Raji (cell line): ENCODE measurements at regions not wholly inside any gene's neighbourhood (a gene's known extent, or its start where the extent isn't known, plus 50 kb on each side); places are given as distances from the start of the nearest gene placed in this dataset.

Source experiments
- POLR2A ChIP-seq: IDR thresholded peaks from 2 replicates; pipeline ENCODE4 v1.6.1; 2011; ENCODE audit warnings: low read depth, low read length, control low read depth; ENCODE audit not compliant: insufficient read depth

DNA sequence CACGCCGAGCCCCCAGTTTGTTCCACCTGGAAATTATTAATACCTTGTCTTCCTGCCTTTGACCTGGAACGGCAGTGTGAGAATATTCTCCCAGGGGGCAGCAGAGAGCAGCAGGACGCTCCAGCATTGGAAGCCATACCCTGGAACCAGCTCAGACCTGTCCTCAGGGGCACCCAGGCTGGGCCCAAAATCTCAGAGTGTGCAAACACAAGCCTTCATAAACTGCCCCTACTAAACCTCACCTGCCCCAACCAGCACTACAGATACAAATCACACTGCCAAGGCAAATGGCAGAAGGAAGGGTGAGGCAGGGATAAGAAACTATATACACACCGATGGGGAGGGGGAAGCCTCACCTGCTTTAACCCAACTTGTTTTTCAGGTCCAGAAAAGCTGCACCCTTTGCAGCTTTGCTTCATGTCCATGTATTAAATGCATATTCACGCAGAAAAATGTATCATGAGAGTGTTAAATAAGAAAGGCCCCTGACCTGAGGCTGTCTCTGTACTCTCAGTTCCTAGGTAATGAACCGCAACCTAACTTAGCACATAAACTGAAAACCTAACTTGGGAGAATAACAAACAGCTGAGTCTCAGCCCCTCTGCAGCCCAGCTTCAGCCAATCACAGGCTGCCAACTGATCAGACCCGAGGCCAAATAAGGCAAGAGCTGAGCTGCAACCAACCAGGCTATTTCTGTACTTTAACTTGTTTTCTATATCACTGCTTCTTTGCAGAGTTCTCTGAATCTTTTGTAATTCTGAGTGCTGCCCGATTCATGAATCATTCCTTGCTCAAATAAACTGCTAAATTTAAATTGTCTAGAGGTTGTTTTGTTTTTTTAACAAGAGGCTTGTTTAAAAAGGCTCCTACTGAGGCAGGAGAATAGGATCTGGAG, 130.1 kb downstream of the SPTSSA start:
- 0 out of 2 replicates have a peak, but pooled peaks have one; percentile 28 for TF ChIP-seq POLR2A

DNA sequence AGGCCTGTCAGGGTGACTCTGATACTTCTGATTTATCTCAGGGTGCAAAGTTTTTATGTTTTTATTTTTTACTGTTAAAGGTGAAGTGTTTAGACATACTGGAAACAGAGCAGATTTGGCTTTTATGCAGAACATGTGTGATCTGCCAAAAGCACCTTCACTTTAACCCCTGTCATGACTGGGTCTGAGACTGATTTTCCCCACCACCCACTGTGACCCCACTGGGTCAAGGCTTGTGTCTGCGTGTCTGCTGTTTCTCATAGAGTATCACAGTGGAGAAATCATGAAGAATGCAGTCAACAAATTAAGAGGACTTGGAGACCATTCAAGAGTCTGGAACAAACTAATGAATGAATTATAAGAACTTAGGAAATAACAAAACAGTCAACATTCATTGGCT, 131.2 kb downstream of the SPTSSA start:
- no peak for TF ChIP-seq POLR2A

DNA sequence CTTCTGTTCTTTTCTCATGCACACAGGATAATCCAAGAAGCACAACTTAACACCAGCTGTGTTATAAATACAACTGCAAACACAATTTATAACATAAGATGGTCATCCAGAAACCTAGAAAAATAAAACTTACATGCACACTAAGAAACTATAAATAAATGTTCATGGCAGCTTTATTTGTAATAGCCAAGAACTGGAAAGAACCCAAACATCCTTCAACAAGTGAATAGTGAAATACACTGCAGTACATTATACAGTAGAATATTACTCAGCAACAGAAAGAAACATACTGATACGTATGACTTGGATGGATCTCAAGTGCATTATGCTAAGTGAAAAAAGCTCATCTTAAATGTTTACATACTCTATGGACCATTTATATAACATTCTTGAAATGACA, 132.7 kb downstream of the SPTSSA start:
- TF ChIP-seq POLR2A = no peak

DNA sequence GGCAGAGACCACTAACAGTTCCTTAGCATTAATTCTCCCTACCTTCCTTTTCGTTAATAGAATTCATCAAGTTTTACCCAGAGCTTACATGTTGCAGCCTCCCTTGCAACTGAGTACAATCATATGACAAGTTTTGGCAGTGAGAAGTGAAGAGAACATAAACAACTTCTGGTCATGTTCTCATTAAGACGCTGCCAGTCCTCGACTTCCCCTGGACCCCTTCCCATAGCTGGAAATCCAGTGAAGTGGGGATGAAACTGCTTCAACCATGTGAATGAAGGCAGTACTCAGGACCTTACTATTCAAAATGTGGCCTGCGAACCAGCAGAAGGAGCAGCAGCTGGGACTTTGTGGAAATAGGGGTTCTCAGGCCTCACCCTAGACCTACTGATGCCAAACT, 133.9 kb downstream of the SPTSSA start:
- TF ChIP-seq POLR2A = no peak

- TF ChIP-seq POLR2A = no peak
Observed at GRCh38 chr14:34325493-34325892, 136.5 kb downstream of the SPTSSA start.

DNA sequence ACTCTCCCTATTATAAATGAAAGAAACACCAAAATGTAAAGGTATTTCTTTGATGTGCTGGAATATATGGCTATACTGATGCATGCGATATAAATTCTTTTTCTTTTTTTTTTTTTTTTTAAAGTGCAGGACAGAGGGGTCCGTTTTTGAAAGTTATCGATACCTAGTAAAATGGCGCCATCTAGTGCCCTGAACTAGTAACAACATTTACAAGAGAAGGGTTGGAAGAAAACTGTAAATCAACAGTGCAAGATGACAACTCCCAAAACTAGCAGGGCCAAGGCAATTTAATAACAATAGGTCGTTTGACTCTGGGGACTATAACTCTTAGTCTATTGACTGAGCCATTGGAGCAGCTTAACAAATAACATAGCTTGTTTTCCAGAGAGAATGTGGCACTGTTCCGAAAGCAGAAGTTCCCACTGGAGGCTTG, 137.7 kb downstream of the SPTSSA start:
- no peak for TF ChIP-seq POLR2A

- TF ChIP-seq POLR2A = no peak
Observed at GRCh38 chr14:34322940-34323418, 139.1 kb downstream of the SPTSSA start.

DNA sequence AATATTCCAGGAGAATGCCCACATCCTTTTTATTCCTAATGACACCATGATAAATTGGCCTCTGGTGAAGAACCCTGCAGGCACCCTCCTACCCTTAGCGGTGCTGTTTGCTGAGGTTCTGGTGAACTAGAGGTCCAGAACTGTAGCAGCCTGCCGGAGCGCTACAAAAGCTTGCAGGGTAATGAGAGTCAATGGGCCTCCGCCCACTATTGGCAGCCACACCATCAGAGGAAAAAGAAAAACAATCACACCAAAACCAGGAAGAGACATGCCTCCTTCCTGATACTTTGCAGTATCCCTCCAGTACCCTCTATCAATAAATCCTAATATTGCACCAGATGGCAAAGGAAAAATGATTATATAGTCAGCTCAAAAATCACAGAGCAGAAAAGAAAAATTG, 142.9 kb downstream of the SPTSSA start:
- no peak for TF ChIP-seq POLR2A

DNA sequence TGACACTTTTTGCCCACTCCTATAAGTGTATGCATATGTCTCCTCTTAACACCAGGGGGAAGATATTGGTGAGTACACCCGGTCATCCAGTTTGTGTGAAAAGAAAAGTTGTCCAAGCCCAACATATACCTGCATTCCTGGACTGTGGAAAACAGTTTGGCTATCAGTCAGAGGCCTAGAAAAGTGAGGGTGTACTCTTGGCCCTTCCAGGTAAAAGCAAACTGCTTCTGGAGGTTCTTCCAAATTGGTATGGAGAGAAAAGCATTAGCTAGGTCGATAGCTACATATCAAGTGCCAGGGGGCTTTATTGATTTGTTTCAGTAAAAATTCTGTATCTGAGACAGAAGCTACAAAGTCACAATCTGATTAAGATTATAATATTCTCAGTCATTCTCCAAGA, 144.0 kb downstream of the SPTSSA start:
- no peak for TF ChIP-seq POLR2A

- TF ChIP-seq POLR2A = no peak
Observed at GRCh38 chr14:34310724-34311123, 151.3 kb downstream of the SPTSSA start.

DNA sequence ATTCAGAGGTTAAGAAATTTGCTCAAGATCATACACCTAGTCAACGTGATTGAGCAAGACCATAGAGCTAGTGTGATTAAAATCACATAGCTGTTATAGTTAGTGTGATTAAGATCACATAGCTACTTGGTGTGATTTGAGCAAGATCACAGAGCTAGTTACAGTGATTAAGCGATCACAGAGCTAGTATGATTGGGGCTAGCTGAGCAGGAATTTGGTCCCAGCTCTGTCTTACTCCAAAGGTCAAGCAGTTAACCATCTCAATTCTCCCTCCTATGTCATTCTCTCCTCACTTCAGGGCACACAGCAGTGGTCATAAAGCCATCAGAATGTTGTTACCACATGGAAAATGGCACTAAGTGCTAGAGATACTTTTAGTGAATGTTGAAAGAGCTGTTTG, 158.2 kb downstream of the SPTSSA start:
- no peak for TF ChIP-seq POLR2A

DNA sequence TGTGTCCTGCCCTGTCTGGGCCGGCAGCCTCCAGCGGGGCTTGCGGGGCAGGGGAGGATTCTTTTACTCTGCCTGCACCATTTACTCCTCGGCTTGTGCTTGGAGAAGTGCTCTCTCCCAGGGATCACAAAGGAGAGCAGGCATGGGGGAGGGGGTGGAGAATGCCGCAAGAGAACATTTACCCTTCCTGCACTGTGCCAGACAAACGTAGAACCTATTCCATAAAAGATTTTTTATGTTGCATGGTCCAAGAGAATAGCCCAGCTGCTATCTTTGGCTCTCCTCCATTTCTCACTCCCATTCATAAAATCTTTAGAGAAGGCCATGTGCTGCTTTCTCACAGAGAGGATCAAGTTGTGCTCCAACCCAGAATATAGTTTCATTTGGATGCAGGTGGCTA, 159.4 kb downstream of the SPTSSA start:
- no peak for TF ChIP-seq POLR2A

DNA sequence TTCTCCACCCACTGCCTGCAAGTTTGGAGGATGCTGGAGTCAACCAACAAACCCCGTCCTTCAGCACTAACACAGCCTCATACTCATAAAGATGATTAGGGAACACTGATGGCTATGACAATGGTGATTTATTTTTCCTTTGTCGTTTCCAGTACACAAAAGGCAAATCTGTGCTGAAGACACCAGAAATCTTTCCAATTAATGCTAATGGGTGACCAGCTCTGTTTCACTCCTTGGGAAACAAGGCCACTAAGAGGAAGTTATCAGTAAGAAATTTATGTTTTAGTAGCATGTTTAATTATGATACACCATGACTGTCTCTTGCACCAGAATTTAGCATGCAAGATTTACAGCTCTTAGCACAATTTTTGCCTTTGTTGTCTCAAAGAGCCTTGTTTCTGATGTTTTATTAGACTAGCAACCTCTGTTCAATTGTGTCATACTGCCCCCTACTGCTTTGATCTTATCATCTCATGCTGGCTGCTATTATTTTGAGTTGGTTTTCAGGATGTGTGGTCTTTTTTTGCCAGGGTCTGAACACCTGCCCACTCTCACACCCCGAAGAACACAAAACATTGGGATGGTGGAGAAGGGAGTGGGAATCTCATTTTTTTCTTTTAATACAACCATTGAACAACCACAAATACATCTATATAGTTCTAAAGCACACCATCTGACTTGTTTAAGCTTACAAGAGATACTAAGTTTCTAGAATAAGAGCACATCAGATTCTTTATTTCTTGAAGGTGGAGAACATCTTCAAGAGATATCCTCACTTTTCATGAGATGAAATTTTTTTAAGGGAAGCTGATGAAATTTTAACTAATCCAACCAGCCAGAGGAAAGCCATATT, 160.9 kb downstream of the SPTSSA start:
- TF ChIP-seq POLR2A = no peak

DNA sequence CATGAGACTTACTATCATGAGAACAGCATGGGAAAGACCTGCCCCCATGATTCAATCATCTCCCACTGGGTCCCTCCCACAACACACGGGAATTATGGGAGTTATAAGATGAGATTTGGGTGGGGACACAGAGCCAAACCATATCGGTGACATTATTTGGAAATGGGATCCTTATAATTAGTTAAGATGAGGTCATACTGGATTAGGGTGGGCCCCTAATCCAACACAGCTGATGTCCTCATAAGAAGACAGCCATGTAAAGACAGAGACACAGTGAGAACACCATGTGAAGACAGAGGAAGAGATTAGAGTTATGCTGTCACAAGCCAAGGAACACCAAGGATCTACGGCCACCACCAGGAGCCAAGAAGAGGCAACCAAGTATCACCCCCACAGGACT, 161.7 kb downstream of the SPTSSA start:
- no peak for TF ChIP-seq POLR2A

GRCh38 chr14:34299360-34299759, 162.7 kb downstream of the SPTSSA start:
- no peak for TF ChIP-seq POLR2A
